ENCODE measurements at regions not wholly inside any gene's neighbourhood (a gene's known extent, or its start where the extent isn't known, plus 50 kb on each side); places are given as distances from the start of the nearest gene placed in this dataset.
"Not testable (repeated sequence)": the region's sequence is repeated elsewhere in the genome, so short reads cannot be mapped to it uniquely, and the experiment has no call there.

DNA sequence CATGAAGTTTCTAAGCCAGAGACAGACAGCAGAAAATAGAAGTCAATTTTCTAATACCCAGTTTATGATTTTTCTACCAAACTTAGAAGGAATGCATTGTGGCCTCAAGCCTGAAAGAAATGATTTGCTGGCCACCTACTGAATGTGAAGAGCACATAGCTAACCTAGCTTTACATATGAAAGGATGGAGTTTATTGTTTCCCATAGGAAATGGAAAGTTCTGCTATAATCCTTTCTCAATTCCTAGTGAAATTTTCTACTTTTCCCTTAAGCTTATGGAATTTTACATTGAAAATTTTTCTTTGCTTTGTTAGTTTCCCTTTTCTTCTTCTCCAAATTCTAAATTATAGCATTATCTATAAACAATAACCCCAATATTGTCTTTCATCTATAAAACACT is 110.1 kb downstream of the TMEM167A start:
- DNase-seq (ENCODE audit: extremely low read depth in 1 of 11, low read depth in 9 of 11, low spot score in 4 of 11), result no peak

DNA sequence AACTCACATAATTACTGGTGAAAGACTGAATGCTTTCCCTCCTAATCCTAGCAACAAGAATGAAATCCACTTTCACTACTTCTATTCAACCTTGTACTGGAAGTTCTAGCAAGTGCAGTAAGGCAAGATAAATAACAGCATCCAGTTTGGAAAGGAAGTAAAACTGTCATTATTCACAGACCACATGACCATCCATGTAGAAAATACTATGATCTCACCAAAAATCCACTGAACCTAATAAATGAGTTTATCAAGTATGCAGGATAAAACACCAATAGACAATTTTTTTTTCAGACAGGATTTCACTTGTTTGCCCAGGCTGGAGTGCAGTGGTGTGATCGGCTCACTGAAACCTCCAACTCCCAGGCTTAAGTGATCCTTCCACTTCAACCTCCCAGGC is 117.7 kb downstream of the TMEM167A start:
- no peak for DNase-seq (ENCODE audit: extremely low read depth in 1 of 11, low read depth in 9 of 11, low spot score in 4 of 11)

DNA sequence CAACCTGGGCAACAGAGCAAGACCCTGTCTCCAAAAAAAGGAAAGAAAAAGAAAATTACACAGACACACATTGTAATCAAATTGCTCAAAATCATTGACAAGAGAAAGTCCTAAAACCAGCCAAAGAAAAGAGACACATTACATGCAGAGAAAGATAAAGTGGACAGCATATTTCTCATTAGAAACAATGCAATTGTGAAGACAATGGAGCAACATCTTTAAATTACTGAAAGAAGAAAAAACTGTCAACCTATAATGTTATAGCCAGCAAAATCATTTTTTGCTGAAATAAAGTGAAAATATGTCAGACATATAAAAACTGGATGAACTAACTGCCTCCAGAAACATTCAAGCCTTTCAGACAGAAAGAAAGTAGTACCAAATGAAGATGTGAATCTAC is 120.6 kb downstream of the TMEM167A start:
- DNase-seq (ENCODE audit: extremely low read depth in 1 of 11, low read depth in 9 of 11, low spot score in 4 of 11), result no peak

DNA sequence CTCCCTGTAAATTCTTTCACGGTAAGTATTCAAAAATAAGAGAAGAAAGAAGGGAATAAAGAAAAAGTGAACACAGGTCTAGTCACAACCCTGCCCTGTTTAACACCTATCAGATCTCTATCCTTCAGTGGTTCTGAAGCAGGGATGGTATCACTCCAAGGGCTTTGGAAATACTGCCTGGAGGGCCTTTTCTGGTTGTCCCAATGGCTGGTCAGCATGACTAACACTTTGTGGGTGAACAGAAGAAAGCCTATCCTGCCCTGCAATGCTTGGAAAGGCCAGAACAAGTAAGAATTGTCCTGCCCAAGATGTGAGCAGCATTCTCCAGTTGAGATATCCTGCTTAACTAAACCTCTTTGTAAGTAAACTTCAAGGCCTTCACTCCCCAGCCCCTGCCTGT is 124.9 kb downstream of the TMEM167A start:
- DNase-seq (ENCODE audit: extremely low read depth in 1 of 11, low read depth in 9 of 11, low spot score in 4 of 11), result no peak

DNA sequence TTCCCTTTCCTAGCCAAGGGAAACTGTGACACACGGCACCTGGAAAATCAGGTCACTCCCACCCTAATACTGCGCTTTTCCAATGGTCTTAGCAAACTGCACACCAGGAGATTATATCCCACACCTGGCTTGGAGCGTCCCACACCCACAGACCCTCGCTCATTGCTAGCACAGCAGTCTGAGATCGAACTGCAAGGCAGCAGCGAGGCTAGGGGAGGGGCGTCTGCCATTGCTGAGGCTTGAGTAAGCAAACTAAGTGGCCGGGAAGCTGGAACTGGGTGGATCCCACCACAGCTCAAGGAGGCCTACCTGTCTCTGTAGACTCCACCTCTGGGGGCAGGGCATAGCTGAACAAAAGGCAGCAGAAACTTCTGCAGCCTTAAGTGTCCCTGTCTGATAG is 132.9 kb downstream of the TMEM167A start:
- not testable (repeated sequence) for DNase-seq (ENCODE audit: extremely low read depth in 1 of 11, low read depth in 9 of 11, low spot score in 4 of 11)

DNA sequence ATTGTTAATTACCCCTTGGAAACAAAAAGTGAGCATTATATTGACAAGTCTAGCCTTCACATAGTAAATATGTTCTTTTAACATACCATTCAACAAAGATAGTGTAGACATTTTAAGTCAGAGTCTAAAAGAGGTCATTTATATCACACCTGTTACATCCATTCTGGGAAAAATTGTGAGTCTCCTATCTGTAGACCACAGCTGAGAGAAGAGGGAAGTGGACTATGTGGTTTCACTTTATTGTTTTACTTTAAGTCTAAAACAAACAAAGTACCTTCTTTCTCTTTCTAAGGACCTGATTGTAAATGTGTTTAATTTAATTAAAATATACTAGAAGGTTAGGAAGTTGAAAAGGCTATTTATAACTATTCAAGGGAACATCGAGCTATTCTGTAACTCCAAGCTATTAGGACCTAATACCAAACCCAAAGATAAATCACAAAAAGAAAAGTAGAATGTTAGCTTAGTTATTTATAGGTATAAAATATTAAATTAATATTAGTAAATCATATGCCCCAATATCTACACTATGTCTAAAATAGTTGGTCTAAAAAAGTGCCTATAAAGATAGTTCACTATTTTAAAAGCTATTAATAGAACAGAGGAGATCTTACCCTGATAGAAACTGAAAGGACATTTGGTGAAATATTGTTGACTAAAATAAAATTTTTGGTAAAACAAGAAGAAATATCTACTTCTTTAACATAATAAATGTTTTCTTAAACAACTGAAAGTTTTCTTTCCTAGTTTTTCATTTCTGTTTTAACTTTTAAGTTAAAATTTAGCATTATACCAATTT is 134.9 kb downstream of the TMEM167A start:
- no peak for DNase-seq (ENCODE audit: extremely low read depth in 1 of 11, low read depth in 9 of 11, low spot score in 4 of 11)

DNA sequence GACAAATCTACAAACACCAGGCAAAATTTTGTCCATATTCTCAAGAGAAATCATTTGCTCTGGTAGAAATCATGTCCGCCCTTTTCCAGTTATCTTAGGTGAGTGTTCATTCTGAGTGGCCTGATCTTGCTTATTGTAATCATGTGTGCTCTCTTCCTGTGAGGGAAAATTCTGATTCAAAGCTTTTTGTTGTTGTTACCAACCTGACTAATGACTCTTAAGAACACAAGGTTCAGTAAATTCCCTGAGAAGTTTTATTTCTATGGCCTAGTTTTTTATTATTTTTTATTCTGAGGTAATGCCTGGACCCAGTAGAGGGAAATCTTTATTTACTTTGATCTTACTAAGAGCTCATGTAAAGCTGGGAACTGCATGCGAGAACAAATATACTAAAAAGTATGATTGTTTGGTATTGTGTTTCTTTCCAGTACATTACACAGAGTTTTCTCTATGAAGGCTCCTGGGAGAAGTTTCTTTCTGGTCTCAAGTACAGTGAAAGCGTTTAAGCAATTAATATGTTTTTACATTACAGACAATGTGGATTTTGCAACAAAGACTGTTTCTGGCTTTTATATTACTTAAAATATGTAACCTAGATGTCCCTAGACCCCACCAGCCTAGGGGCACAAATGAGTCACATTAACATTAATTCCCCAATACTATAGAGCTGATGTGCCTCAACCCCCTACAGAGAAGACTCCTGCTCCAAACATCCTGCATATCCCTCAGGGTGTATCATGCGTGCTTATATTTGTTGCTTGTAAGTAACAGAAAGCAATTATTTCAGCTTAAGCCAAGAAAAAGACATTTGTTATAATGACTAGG is 138.1 kb downstream of the TMEM167A start:
- DNase-seq (ENCODE audit: extremely low read depth in 1 of 11, low read depth in 9 of 11, low spot score in 4 of 11), result no peak

DNA sequence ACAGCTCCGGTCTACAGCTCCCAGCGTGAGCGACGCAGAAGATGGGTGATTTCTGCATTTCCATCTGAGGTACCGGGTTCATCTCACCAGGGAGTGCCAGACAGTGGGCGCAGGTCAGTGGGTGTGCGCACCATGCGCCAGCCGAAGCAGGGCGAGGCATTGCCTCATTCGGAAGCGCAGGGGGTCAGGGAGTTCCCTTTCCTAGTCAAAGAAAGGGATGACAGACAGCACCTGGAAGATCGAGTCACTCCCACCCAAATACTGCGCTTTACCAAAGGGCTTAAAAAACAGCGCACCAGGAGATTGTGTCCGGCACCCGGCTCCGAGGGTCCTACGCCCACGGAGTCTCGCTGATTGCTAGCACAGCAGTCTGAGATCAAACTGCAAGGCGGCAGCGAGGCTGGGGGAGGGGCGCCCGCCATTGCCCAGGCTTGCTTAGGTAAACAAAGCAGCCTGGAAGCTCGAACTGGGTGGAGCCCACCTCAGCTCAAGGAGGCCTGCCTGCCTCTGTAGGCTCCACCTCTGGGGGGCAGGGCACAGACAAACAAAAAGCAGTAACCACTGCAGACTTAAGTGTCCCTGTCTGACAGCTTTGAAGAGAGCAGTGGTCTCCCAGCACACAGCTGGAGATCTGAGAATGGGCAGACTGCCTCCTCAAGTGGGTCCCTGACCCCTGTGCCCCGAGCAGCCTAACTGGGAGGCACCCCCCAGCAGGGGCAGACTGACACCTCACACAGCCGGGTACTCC is 144.5 kb downstream of the TMEM167A start:
- not testable (repeated sequence) for DNase-seq (ENCODE audit: extremely low read depth in 1 of 11, low read depth in 9 of 11, low spot score in 4 of 11)

DNA sequence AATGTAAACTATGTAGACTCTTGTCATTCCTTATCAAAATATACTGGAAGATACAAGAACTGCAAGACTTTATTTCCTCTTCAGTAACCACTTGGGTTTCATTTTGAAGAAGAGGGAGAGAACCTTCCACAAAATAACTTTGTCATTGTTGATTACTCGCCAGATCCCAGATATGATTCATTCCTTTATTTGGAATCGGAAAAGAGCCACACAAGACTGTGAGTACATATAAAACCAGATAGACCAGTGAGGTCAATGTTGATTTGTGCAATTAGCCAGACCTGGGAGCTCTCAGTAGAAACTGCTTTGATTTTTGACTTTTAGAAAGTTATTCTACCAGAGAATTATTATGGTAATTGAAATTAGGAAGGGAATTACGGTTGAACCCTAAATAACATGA is 146.1 kb downstream of the TMEM167A start:
- no peak for DNase-seq (ENCODE audit: extremely low read depth in 1 of 11, low read depth in 9 of 11, low spot score in 4 of 11)

DNA sequence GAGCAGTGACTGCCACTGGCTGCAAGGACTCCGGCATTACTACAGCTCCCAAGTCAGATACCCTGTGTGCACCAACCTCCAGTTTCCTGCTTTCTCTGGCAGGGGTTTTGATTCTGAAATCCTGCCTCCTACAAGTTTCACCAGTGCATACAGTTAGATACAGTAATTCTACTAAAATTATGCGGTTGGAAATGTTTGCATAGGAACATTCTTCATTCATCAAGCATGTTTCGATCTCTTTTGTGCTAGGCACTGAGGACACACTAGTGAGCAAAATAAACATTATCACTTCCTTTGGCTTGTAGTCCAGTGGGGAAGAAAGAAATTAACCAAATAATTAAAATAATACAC is 152.2 kb downstream of the TMEM167A start:
- peak in 1 of 11 donors; percentile 16 for DNase-seq (ENCODE audit: extremely low read depth in 1 of 11, low read depth in 9 of 11, low spot score in 4 of 11)

DNA sequence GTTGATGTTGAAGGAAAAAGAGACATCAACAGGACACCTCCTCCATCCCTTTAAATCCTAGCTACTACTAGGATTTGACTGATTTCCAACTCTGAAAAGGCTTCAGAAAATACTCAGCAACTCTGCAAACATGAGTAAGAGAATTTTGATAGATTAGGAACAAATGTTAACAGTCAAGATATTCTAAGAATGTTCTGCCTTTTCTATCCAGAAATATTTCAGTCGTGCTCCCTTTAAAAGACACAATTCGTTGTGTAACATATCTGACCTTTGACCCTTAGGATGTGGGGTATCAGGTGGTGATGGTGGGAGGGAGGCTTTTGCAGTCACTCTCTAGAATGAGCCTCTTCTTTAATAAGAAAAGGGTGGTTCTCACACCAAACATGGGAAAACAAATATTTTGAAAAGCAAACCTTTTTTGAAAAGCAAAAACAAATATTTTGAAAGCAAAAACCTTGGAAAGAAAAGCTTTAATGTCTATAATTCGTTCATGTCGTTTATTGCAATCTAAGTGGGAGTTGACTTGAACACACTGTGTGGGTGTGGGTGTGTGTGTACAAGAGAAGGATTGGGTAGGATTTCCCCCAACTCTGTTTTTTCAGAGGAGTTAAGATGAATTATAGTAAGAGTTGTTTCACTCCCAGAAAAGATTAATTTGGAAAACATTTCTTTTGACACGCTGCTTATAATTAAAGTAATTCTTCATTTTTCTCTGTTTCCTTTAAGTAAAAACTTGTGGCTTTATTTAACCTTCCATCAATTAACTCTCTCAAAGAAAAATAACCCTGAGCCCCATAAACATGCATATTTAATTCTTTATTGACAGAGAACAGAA is 152.8 kb downstream of the TMEM167A start:
- DNase-seq (ENCODE audit: extremely low read depth in 1 of 11, low read depth in 9 of 11, low spot score in 4 of 11), result peak in 6 of 11 donors; percentile 18 to 54 (median 29)

DNA sequence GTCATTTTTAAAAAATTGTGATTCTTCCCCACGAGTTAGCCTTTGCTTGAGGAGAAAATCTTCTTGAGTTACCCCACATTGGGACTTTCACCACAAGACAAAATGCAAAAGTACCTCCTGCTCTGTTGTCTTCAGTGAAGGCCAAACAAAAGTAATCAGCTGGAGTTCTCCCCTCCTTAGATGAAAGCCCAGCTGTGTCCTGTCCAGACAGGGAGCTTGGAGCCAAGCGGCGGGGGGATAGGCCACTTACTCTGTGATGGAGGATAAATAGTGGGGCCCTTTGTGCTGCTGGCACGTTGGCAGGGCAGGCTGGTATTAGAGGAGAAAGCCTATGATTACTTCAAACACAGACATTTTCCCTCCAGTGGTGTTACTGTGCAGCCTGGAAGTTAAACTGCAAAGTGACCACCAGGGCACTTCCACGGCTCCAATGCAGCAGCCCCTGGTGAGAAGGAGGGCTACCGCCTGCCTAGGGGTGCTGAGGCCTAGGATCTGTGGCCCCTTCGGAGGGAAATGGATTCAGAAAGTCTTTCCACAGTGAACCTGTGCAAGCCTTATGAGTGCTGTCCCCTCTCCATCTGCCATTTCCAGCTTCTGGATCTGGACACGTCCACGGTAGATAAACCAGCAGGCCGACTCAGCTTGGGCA is 155.0 kb downstream of the TMEM167A start:
- peak in 1 of 11 donors; percentile 27 for DNase-seq (ENCODE audit: extremely low read depth in 1 of 11, low read depth in 9 of 11, low spot score in 4 of 11)

DNA sequence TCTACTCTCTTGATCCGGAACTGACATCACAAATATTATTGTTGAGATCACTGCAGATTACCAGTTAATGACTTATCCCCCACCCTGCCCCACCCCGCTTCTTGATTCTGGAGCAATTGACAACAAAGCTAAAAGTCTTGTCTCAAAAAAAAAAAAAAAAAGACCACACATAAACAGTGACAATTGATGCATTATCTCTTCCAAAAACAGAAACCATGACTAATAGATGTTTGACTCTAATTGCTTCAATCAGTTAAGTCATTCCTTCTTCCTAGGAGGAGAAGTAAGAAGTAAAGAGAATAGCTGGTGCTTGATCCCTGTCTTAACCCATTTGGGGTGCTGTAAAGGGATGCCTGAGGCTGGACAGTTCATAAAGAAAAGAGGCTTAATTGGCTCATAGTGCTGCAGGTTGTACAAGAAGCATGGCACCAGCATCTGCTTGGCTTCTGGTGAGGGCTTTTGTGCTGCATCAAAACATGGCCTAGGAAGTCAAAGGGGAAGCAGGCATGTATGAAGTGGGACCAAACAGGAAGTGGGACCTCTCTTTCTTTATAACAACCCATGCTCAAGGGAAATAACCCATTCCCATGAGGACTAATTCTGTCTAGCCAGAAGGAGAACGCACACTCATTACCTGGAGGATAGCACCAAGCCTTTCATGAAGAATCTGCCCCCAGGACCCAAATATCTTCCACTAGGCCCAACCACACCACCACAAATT is 158.7 kb downstream of the TMEM167A start:
- no peak for DNase-seq (ENCODE audit: extremely low read depth in 1 of 11, low read depth in 9 of 11, low spot score in 4 of 11)

DNA sequence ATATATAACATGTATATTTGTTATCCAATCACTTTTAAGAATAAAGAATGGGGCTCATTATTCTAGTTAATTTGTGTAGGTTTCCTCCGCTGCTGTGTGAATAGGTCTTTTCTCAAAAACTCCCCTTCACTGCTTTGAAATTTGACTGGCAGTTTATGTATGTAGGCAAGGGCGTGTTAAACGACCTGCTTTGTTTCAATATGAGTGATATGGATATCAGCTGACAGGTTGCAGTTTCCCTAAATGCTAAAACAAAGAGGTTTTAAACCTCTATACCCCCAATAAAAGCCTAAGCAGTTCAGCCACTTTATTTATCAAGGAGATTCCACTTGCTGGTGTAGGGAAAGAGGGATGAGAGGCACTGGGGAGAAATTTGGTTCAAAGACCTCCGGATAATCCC is 159.6 kb downstream of the TMEM167A start:
- DNase-seq (ENCODE audit: extremely low read depth in 1 of 11, low read depth in 9 of 11, low spot score in 4 of 11), result no peak

DNA sequence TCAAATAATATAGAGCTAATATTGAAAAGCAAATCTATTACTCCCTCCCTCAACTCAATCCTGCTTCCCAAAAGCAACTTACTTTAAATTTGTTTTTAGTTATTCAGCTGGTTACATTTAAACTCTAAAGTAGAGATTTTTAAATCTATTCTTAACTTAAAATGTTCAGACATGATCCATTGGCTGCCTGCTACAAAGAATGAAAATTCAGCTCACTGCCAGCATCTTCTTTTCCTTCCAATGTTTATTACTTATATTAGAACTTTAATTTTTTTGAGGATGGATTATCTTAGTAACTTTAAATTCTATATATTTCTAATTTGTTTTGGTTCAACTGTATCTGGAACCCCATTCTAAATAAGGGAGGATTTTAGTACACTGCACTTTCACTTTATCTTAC is 163.2 kb downstream of the TMEM167A start:
- DNase-seq (ENCODE audit: extremely low read depth in 1 of 11, low read depth in 9 of 11, low spot score in 4 of 11), result no peak

DNA sequence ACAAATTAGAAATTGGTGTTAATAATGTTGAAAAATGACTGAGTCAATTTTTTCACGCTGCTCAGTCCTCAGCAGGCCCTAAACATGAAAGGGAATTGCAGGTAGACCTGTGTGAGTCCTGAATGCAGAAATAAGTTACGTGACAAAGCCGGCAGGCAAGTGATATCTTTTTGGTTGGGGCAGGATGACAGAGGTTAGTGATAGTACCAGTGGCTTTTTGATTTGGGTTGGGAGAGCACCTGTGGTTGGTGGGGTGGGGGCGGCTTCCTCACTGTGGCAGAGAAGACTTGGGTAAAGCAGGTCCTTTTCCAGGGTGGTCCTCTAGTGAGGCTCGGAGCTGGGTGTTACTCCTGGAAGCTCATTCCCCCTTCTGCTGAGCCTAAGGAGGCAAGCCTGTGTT is 164.7 kb downstream of the TMEM167A start:
- no peak for DNase-seq (ENCODE audit: extremely low read depth in 1 of 11, low read depth in 9 of 11, low spot score in 4 of 11)

DNA sequence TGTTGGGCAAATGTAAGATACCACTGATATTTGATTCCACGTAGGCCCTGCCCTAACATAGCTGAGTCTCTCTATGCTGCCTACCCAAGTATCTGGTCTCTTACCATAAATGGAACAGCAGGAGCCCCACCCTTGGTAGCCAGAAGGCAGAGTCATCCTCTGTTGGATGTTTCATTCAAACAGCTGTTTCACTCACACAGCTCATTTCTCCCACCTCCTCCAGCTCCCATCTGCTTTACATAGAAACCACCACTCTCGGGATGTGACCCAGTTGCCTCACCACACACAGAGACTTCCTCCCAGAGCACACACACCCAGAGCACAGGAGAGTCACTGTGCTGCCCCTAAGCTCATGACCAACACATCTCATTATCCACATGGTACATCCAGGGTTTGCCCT is 165.3 kb downstream of the TMEM167A start:
- DNase-seq (ENCODE audit: extremely low read depth in 1 of 11, low read depth in 9 of 11, low spot score in 4 of 11), result no peak

DNA sequence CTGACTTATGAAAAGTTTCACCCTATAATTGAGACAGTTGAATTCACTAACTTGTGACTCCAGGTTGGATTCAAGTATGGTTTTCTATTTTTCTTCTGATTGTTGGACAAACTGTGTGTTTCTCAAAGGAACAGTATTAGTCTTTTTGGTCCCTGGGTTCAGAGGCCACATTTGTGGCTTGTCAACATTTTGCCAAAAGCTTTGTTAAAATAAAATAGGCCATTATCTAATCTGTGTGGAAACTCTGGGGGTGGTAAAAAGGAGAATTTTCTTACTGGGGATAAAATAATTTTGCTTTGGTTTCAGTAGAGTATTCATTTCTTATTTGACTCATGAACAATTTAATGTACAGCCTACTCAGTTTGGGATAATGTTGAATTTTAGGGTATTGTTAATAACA is 166.3 kb downstream of the TMEM167A start:
- DNase-seq (ENCODE audit: extremely low read depth in 1 of 11, low read depth in 9 of 11, low spot score in 4 of 11), result no peak
